Thymus (tissue), 11 donors: ENCODE measurements at regions not wholly inside any gene's neighbourhood (a gene's known extent, or its start where the extent isn't known, plus 50 kb on each side); places are given as distances from the start of the nearest gene placed in this dataset.

Experiments
- DNase-seq, 9 donors: peaks; one replicate each; pipeline ENCODE4 v3.0.0-alpha.2; 2013; ENCODE audit warnings: low spot score in 9 of 9, low read depth in 6 of 9, missing footprints in 1 of 9
- H3K27ac ChIP-seq, 2 donors: one replicate each; pipeline ENCODE4 v1.5.1; 2013; ENCODE audit warnings: control low read depth in 1 of 2, low read depth in 1 of 2, low read length in 1 of 2, mild to moderate bottlenecking in 1 of 2, moderate library complexity in 1 of 2
- H3K27me3 ChIP-seq, 2 donors: one replicate each; pipeline ENCODE4 v1.5.1; 2013; ENCODE audit warnings: low read length in 1 of 2; ENCODE audit not compliant: control insufficient read depth in 2 of 2, insufficient read depth in 1 of 2
- H3K36me3 ChIP-seq, 2 donors: one replicate each; pipeline ENCODE4 v1.5.1; 2013; ENCODE audit warnings: low read length in 1 of 2, mild to moderate bottlenecking in 1 of 2, moderate library complexity in 1 of 2; ENCODE audit not compliant: control insufficient read depth in 2 of 2, insufficient read depth in 2 of 2
- H3K4me1 ChIP-seq, 2 donors: one replicate each; pipeline ENCODE4 v1.5.1; 2013; ENCODE audit warnings: low read length in 2 of 2; ENCODE audit not compliant: control insufficient read depth in 2 of 2, insufficient read depth in 2 of 2
- H3K4me3 ChIP-seq, 2 donors: one replicate each; pipeline ENCODE4 v1.5.1; 2013; ENCODE audit warnings: low read length in 2 of 2, control low read depth in 1 of 2, mild to moderate bottlenecking in 1 of 2
- H3K9me3 ChIP-seq, 2 donors: one replicate each; pipeline ENCODE4 v1.5.1; 2013; ENCODE audit warnings: low read length in 1 of 2, mild to moderate bottlenecking in 1 of 2; ENCODE audit not compliant: control insufficient read depth in 2 of 2, insufficient read depth in 1 of 2
- WGBS: extraction: QIAGEN DNeasy Blood & Tissue Kit; methylation state at CpG from one replicate; pipeline ENCODE4 v1.1.7; 2013; 5-methylcytosine and 5-hydroxymethylcytosine counted together
- donor health status: healthy.

DNA sequence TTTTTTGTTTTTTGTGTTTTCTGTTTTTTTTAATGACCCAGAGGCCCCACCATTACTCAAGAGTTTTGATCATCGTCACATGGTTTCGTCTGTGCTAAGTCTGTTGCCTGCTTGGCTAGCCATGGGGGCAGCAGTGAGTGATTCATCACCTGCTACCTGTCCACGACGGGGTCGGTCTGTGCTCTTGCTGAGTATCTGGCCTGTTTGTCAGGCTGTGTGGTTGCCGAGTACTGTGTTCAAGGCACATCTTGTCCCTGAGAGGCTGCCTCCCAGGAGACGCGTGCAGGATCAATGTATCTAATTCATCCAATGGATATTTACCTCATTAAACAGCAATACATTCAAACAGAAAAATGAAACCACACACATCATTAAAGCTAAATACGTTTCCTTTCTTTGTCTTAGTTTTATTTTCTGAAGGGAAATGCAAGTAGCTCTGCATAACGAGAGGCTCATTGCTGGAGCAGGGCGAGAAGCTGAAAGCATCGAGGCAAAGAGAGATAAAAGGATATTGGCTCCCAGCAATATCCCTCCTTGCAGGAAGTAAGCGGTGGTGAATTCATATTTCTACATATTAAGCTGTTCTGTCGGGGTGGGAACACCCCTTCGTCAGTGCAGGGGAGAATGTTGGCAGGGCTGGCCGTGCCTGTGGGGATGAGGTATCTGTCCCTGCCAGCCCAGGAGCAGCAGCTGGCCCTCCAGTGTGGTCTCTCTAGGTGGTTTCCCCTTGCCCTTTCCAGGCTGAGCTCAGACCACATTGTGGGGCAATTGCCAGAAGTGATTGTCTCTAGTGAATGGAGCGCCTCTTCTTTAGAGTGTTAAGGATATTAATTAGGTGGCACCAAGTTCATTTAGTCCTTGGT lies 166.2 kb upstream of the ASIC2 start:
- H3K4me1 ChIP-seq, result no peaks in the 10 kb centered on the region
- H3K27ac ChIP-seq, result no peak overlapping the region
- H3K36me3 ChIP-seq, result no peaks in the 10 kb centered on the region
- H3K9me3 ChIP-seq, result no peaks in the 10 kb centered on the region
- DNase-seq, result no peak
- no peak overlapping the region for H3K4me3 ChIP-seq
- H3K27me3 ChIP-seq, result peaks cover 0 to 2% of the 10 kb centered on the region in 2 donors
- WGBS, result 82% methylated on average over 17 of the region's 17 CpGs

- WGBS, result 81% methylated on average over 4 of the region's 4 CpGs
These were observed 167.8 kb upstream of the ASIC2 start for GRCh38 chr17:33460781-33461450.

GRCh38 chr17:33463887-33464286 lies 170.8 kb upstream of the ASIC2 start:
- no peaks in the 10 kb centered on the region for H3K9me3 ChIP-seq
- no peaks in the 10 kb centered on the region for H3K36me3 ChIP-seq
- peaks cover 0 to 2% of the 10 kb centered on the region in 2 donors for H3K27me3 ChIP-seq
- H3K4me1 ChIP-seq, result no peaks in the 10 kb centered on the region
- no peak overlapping the region for H3K27ac ChIP-seq
- DNase-seq, result no peak
- H3K4me3 ChIP-seq, result no peak overlapping the region

More at GRCh38 chr17:33460781-33461450, 167.8 kb upstream of the ASIC2 start:
- no peak for DNase-seq
- no peak overlapping the region for H3K4me3 ChIP-seq
- peaks cover 0 to 2% of the 10 kb centered on the region in 2 donors for H3K27me3 ChIP-seq
- H3K27ac ChIP-seq, result no peak overlapping the region
- H3K36me3 ChIP-seq, result no peaks in the 10 kb centered on the region
- no peaks in the 10 kb centered on the region for H3K9me3 ChIP-seq
- no peaks in the 10 kb centered on the region for H3K4me1 ChIP-seq

DNA sequence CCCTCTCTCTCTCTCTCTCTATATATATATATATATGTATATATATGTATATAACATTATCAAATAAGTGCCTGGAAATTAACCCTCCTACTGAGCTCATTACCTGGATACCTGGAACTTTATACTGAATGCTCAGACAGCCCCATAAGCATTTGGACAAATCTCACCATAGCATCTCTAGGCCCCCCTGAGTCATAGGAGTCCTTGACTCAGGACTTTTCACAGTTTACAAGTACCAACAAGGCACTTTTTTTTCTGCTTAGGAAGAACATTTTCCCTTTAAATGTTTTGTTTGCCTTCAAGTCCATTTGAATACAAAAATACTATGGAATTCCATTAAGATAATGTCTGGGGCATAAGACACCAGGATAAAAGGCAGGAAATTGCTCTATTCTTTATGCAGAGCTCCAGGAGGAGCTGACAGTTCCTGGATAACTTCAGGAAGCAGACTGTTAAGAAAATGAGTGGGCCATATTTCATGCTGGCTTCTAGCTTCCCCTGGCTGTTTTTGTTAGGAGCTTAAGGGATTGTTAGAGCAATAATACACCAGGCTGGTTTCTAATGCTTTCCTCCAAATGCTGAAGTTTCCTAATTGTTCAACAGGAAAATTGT lies 171.7 kb upstream of the ASIC2 start:
- Histone ChIP-seq H3K4me1 (no peaks in the 10 kb centered on the region), H3K4me3 (no peak overlapping the region), H3K36me3 (no peaks in the 10 kb centered on the region), H3K9me3 (no peaks in the 10 kb centered on the region), H3K27me3 (peaks cover 0 to 2% of the 10 kb centered on the region in 2 donors), H3K27ac (no peak overlapping the region)
- no peak for DNase-seq

GRCh38 chr17:33469421-33469820 lies 176.3 kb upstream of the ASIC2 start:
- H3K27ac ChIP-seq, result no peak overlapping the region
- 81% methylated on average over 3 of the region's 3 CpGs for WGBS
- no peak for DNase-seq
- no peaks in the 10 kb centered on the region for H3K9me3 ChIP-seq
- no peaks in the 10 kb centered on the region for H3K27me3 ChIP-seq
- H3K4me1 ChIP-seq, result no peaks in the 10 kb centered on the region
- no peaks in the 10 kb centered on the region for H3K36me3 ChIP-seq
- H3K4me3 ChIP-seq, result no peak overlapping the region

DNA sequence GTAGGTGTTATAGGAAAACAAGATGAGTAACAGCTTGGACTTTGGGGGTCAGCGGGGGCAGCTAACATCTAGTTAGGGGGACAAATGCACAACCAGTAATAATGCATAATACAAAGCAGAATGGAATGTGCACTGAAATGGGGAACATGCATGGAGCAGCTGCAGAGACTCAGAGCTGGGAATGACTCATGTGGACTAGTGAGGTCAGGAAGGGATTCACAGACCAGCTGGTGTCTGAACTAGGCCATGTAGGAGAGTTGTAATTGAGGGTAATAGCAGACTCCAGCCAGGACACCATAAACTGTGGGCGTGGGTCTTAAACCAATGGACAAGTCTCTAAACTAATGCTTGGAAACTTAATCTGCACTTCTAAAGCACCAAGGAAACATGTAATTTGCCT lies 176.8 kb upstream of the ASIC2 start:
- no peaks in the 10 kb centered on the region for H3K36me3 ChIP-seq
- no peaks in the 10 kb centered on the region for H3K4me1 ChIP-seq
- H3K9me3 ChIP-seq, result no peaks in the 10 kb centered on the region

GRCh38 chr17:33473061-33473460 lies 180.0 kb upstream of the ASIC2 start:
- Histone ChIP-seq H3K36me3 (no peaks in the 10 kb centered on the region), H3K27ac (no peak overlapping the region), H3K4me3 (no peak overlapping the region), H3K27me3 (no peaks in the 10 kb centered on the region), H3K4me1 (no peaks in the 10 kb centered on the region), H3K9me3 (no peaks in the 10 kb centered on the region)
- WGBS, result 87% methylated on average over 3 of the region's 3 CpGs
- DNase-seq, result no peak

More for the DNA sequence above, 176.8 kb upstream of the ASIC2 start:
- Histone ChIP-seq H3K27ac (no peak overlapping the region), H3K27me3 (no peaks in the 10 kb centered on the region), H3K4me3 (no peak overlapping the region)
- 96% methylated on average over 2 of the region's 2 CpGs for WGBS
- no peak for DNase-seq

GRCh38 chr17:33474789-33475188 lies 181.7 kb upstream of the ASIC2 start:
- Histone ChIP-seq H3K4me3 (no peak overlapping the region), H3K27ac (no peak overlapping the region), H3K27me3 (no peaks in the 10 kb centered on the region), H3K9me3 (no peaks in the 10 kb centered on the region), H3K36me3 (no peaks in the 10 kb centered on the region), H3K4me1 (no peaks in the 10 kb centered on the region)
- WGBS, result 78% methylated on average over 5 of the region's 5 CpGs
- DNase-seq, result no peak

DNA sequence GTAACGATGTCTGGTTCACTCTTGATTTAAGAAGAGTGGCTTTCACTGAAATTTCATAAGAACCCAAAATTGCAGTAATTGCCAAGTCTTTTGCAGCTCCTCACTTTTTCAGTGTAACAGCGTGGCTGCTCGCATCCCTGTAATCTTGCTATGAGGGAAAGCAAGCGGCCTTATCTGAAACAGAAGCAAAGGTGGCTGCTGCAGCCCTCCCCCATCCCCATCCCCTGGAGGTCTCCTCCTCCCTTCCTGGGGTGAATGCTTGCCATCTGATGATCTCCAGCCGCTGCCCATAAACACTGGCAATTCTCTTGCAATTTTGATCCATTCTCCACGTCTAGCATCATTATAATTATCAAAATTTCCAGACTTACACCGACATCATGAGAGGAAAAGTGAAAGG lies 182.5 kb upstream of the ASIC2 start:
- H3K4me3 ChIP-seq, result no peak overlapping the region

More for the DNA sequence above, 182.5 kb upstream of the ASIC2 start:
- Histone ChIP-seq H3K4me1 (no peaks in the 10 kb centered on the region), H3K9me3 (no peaks in the 10 kb centered on the region), H3K27me3 (no peaks in the 10 kb centered on the region), H3K27ac (no peak overlapping the region), H3K36me3 (no peaks in the 10 kb centered on the region)
- WGBS, result 65% methylated on average over 7 of the region's 7 CpGs
- DNase-seq, result no peak
